ENCODE measurements at regions not wholly inside any gene's neighbourhood (a gene's known extent, or its start where the extent isn't known, plus 50 kb on each side); places are given as distances from the start of the nearest gene placed in this dataset.

- TF ChIP-seq CTCF (IDR thresholded peaks at IDR 0.05): no peak
- Histone ChIP-seq H3K4me1 (no peaks in the 10 kb centered on the region), H3K36me3 (no peaks in the 10 kb centered on the region), H3K9me3 (no peaks in the 10 kb centered on the region), H3K27ac (no peak overlapping the region), H3K27me3 (peaks cover 0 to 8% of the 10 kb centered on the region in 2 donors), H3K4me3 (no peak overlapping the region)
- intact Hi-C loops (cut with DNase I): no loop called here
- no peak for DNase-seq
- ATAC-seq: no peak
Observed at GRCh38 chr1:163439471-163439870, 117.7 kb downstream of the NUF2 start.

GRCh38 chr1:163440090-163440489, 118.3 kb downstream of the NUF2 start:
- Histone ChIP-seq H3K27ac (no peak overlapping the region), H3K4me1 (no peaks in the 10 kb centered on the region), H3K36me3 (no peaks in the 10 kb centered on the region), H3K4me3 (no peak overlapping the region), H3K9me3 (no peaks in the 10 kb centered on the region), H3K27me3 (peaks cover 0 to 8% of the 10 kb centered on the region in 2 donors)
- TF ChIP-seq CTCF (IDR thresholded peaks at IDR 0.05): no peak
- DNase-seq: no peak
- intact Hi-C loops (cut with DNase I): no loop called here
- no peak for ATAC-seq

GRCh38 chr1:163442231-163442879, 120.6 kb downstream of the NUF2 start:
- Histone ChIP-seq H3K36me3 (no peaks in the 10 kb centered on the region), H3K9me3 (no peaks in the 10 kb centered on the region), H3K27me3 (peaks cover 0 to 8% of the 10 kb centered on the region in 2 donors), H3K4me1 (no peaks in the 10 kb centered on the region), H3K27ac (no peak overlapping the region), H3K4me3 (no peak overlapping the region)
- no peak for DNase-seq
- no peak for ATAC-seq
- no peak for TF ChIP-seq CTCF (IDR thresholded peaks at IDR 0.05)
- intact Hi-C loops (cut with DNase I): no loop called here

- no peaks in the 10 kb centered on the region for H3K4me1 ChIP-seq
Observed at GRCh38 chr1:163442895-163443294, 121.1 kb downstream of the NUF2 start.

GRCh38 chr1:163443863-163444262, 122.1 kb downstream of the NUF2 start:
- TF ChIP-seq CTCF (IDR thresholded peaks at IDR 0.05): no peak
- no peak for ATAC-seq

More at GRCh38 chr1:163442895-163443294, 121.1 kb downstream of the NUF2 start:
- Histone ChIP-seq H3K27me3 (peaks cover 0 to 8% of the 10 kb centered on the region in 2 donors), H3K9me3 (no peaks in the 10 kb centered on the region), H3K27ac (no peak overlapping the region), H3K4me3 (no peak overlapping the region), H3K36me3 (no peaks in the 10 kb centered on the region)
- ATAC-seq: no peak
- intact Hi-C loops (cut with DNase I): no loop called here
- TF ChIP-seq CTCF (IDR thresholded peaks at IDR 0.05): no peak
- no peak for DNase-seq

More at GRCh38 chr1:163443863-163444262, 122.1 kb downstream of the NUF2 start:
- peaks cover 0 to 8% of the 10 kb centered on the region in 2 donors for H3K27me3 ChIP-seq
- DNase-seq: no peak
- H3K4me3 ChIP-seq: no peak overlapping the region
- H3K36me3 ChIP-seq: no peaks in the 10 kb centered on the region
- H3K4me1 ChIP-seq: no peaks in the 10 kb centered on the region
- H3K9me3 ChIP-seq: no peaks in the 10 kb centered on the region
- intact Hi-C loops (cut with DNase I): no loop called here
- H3K27ac ChIP-seq: no peak overlapping the region

Data from left lung (tissue), 4 donors.